ENCODE measurements at regions not wholly inside any gene's neighbourhood (a gene's known extent, or its start where the extent isn't known, plus 50 kb on each side); places are given as distances from the start of the nearest gene placed in this dataset.
A peak's percentile ranks its signal among the peaks of the same experiment; 100 is the strongest.

DNA sequence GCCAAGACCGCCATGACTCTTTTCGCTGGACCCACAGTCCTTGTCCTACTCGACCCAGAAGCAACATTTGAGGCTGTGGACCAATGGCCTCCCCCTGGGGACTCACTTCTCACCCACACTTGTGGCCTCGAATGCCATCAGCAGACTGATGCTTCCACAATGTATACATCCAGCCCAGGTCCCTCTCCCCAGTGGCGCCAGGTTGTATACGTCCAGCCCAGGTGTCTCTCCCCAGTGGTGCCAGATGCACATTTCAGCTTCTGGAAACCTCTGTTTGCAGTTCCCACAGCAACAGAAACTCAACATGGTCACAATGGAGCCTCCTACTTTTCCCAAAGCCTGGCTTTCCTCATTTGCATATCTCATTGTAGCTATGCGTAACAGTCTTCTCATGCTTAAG is 210.5 kb upstream of the RNF32 start:
- no peak overlapping the region for H3K4me3 Mint-ChIP-seq (ENCODE audit: unreplicated experiment)
- ChIA-PET POLR2A (no interaction called here), CTCF (interaction anchor here (0.5 to 1.0 kb wide), 2 partner anchors 21 to 1052 kb away, joined by 3 read pairs; no protein-coding TSS in a partner anchor)
- peaks cover 6% of the 10 kb centered on the region for H3K36me3 Mint-ChIP-seq (ENCODE audit: insufficient read depth, unreplicated experiment)
- TF ChIP-seq, protein P1, sequence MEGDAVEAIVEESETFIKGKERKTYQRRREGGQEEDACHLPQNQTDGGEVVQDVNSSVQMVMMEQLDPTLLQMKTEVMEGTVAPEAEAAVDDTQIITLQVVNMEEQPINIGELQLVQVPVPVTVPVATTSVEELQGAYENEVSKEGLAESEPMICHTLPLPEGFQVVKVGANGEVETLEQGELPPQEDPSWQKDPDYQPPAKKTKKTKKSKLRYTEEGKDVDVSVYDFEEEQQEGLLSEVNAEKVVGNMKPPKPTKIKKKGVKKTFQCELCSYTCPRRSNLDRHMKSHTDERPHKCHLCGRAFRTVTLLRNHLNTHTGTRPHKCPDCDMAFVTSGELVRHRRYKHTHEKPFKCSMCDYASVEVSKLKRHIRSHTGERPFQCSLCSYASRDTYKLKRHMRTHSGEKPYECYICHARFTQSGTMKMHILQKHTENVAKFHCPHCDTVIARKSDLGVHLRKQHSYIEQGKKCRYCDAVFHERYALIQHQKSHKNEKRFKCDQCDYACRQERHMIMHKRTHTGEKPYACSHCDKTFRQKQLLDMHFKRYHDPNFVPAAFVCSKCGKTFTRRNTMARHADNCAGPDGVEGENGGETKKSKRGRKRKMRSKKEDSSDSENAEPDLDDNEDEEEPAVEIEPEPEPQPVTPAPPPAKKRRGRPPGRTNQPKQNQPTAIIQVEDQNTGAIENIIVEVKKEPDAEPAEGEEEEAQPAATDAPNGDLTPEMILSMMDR (IDR thresholded peaks at IDR 0.05; ENCODE audit: unreplicated experiment) = no peak
- intact Hi-C loops (cut with micrococcal nuclease) = no loop called here
- no peaks in the 10 kb centered on the region for H3K9me3 Mint-ChIP-seq (ENCODE audit: unreplicated experiment)
- no peak overlapping the region for H3K27ac Mint-ChIP-seq (ENCODE audit: low read depth, unreplicated experiment)
- BruUV-seq (replicated peaks) = no TSS peak
- peaks cover 55% of the 10 kb centered on the region for H3K27me3 Mint-ChIP-seq (ENCODE audit: insufficient read depth, unreplicated experiment)
- no peaks in the 10 kb centered on the region for H3K4me1 Mint-ChIP-seq (ENCODE audit: insufficient read depth, unreplicated experiment)
- DNase-seq (ENCODE audit: unreplicated experiment) = no peak

DNA sequence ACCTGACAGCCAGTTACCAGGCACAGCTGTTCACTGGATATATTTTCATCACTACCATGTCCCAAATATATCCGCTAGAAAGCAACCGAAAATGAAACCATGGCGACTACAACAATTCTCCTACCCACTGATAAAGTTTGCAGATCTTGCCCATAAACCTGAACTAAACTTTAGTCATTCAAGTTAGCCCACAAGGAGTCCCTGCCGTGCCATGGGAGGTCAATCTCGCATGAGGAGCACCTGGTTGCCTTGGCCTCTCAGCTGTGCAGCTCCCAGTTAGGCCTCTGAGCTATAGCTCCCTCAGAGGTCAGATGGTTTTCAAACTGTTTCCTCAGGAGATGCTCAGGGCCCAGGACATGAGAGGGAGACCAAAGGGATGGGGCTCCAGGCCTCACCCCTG is 211.1 kb upstream of the RNF32 start:
- no peaks in the 10 kb centered on the region for H3K9me3 Mint-ChIP-seq (ENCODE audit: unreplicated experiment)
- no peak for DNase-seq (ENCODE audit: unreplicated experiment)
- BruUV-seq (replicated peaks) = no TSS peak
- TF ChIP-seq, protein P1 (IDR thresholded peaks at IDR 0.05; ENCODE audit: unreplicated experiment) = no peak
- POLR2A ChIA-PET = no interaction called here
- no peaks in the 10 kb centered on the region for H3K4me1 Mint-ChIP-seq (ENCODE audit: insufficient read depth, unreplicated experiment)
- no peak overlapping the region for H3K27ac Mint-ChIP-seq (ENCODE audit: low read depth, unreplicated experiment)
- H3K27me3 Mint-ChIP-seq (ENCODE audit: insufficient read depth, unreplicated experiment) = peaks cover 55% of the 10 kb centered on the region
- intact Hi-C loops (cut with micrococcal nuclease) = no loop called here
- H3K4me3 Mint-ChIP-seq (ENCODE audit: unreplicated experiment) = no peak overlapping the region
- peaks cover 6% of the 10 kb centered on the region for H3K36me3 Mint-ChIP-seq (ENCODE audit: insufficient read depth, unreplicated experiment)
- CTCF ChIA-PET = no interaction called here

- no peak overlapping the region for H3K27ac Mint-ChIP-seq (ENCODE audit: low read depth, unreplicated experiment)
- H3K9me3 Mint-ChIP-seq (ENCODE audit: unreplicated experiment) = no peaks in the 10 kb centered on the region
- ChIA-PET POLR2A (interaction anchor here (0.7 kb wide), 1 partner anchor 68 kb away, joined by 3 read pairs; no protein-coding TSS in a partner anchor), CTCF (no interaction called here)
- H3K36me3 Mint-ChIP-seq (ENCODE audit: insufficient read depth, unreplicated experiment) = peaks cover 6% of the 10 kb centered on the region
- peak; percentile 49 for DNase-seq (ENCODE audit: unreplicated experiment)
- TF ChIP-seq, protein P1 (IDR thresholded peaks at IDR 0.05; ENCODE audit: unreplicated experiment) = no peak
- no TSS peak for BruUV-seq (replicated peaks)
- H3K27me3 Mint-ChIP-seq (ENCODE audit: insufficient read depth, unreplicated experiment) = peaks cover 75% of the 10 kb centered on the region
- peaks cover 7% of the 10 kb centered on the region for H3K4me1 Mint-ChIP-seq (ENCODE audit: insufficient read depth, unreplicated experiment)
- intact Hi-C loops (cut with micrococcal nuclease) = no loop called here
- H3K4me3 Mint-ChIP-seq (ENCODE audit: unreplicated experiment) = no peak overlapping the region
These were observed 216.7 kb upstream of the RNF32 start for GRCh38 chr7:156423876-156424275.

GRCh38 chr7:156420496-156420895 is 220.1 kb upstream of the RNF32 start:
- H3K4me1 Mint-ChIP-seq (ENCODE audit: insufficient read depth, unreplicated experiment) = peaks cover 7% of the 10 kb centered on the region
- peaks cover 6% of the 10 kb centered on the region for H3K36me3 Mint-ChIP-seq (ENCODE audit: insufficient read depth, unreplicated experiment)
- TF ChIP-seq, protein P1 (IDR thresholded peaks at IDR 0.05; ENCODE audit: unreplicated experiment) = no peak
- H3K4me3 Mint-ChIP-seq (ENCODE audit: unreplicated experiment) = no peak overlapping the region
- H3K27me3 Mint-ChIP-seq (ENCODE audit: insufficient read depth, unreplicated experiment) = peaks cover 70% of the 10 kb centered on the region
- ChIA-PET CTCF (no interaction called here), POLR2A (no interaction called here)
- no peaks in the 10 kb centered on the region for H3K9me3 Mint-ChIP-seq (ENCODE audit: unreplicated experiment)
- DNase-seq (ENCODE audit: unreplicated experiment) = no peak
- H3K27ac Mint-ChIP-seq (ENCODE audit: low read depth, unreplicated experiment) = no peak overlapping the region
- intact Hi-C loops (cut with micrococcal nuclease) = no loop called here
- BruUV-seq (replicated peaks) = no TSS peak

Measured in MCF 10A (cell line).